ENCODE measurements at regions not wholly inside any gene's neighbourhood (a gene's known extent, or its start where the extent isn't known, plus 50 kb on each side); places are given as distances from the start of the nearest gene placed in this dataset.
"Not testable (repeated sequence)": the region's sequence is repeated elsewhere in the genome, so short reads cannot be mapped to it uniquely, and the experiment has no call there.

GRCh38 chr12:9334041-9334692, 126.0 kb upstream of the PZP start:
- ATAC-seq (ENCODE audit: low FRiP score) (no peak), DNase-seq (ENCODE audit: low spot score) (no peak)
- TF ChIP-seq CTCF (IDR thresholded peaks at IDR 0.05) = no peak

GRCh38 chr12:9333161-9333560, 125.0 kb upstream of the PZP start:
- TF ChIP-seq CTCF (IDR thresholded peaks at IDR 0.05) = no peak
- DNase-seq (ENCODE audit: low spot score) (no peak), ATAC-seq (ENCODE audit: low FRiP score) (no peak)

GRCh38 chr12:9332564-9332963, 124.4 kb upstream of the PZP start:
- ATAC-seq (ENCODE audit: low FRiP score) = no peak
- TF ChIP-seq CTCF (IDR thresholded peaks at IDR 0.05) = no peak
- DNase-seq (ENCODE audit: low spot score) = no peak

- DNase-seq (ENCODE audit: low spot score) = no peak
Measured at GRCh38 chr12:9331218-9331626, 123.0 kb upstream of the PZP start.

GRCh38 chr12:9329019-9329418, 120.8 kb upstream of the PZP start:
- no peak for DNase-seq (ENCODE audit: low spot score)
- ATAC-seq (ENCODE audit: low FRiP score) = no peak
- no peak for TF ChIP-seq CTCF (IDR thresholded peaks at IDR 0.05)

More at GRCh38 chr12:9331218-9331626, 123.0 kb upstream of the PZP start:
- no peak for ATAC-seq (ENCODE audit: low FRiP score)
- TF ChIP-seq CTCF (IDR thresholded peaks at IDR 0.05) = peak in 2 of 3 donors; percentile 40 to 62

GRCh38 chr12:9328065-9328464, 119.9 kb upstream of the PZP start:
- no peak for TF ChIP-seq CTCF (IDR thresholded peaks at IDR 0.05)
- ATAC-seq (ENCODE audit: low FRiP score) (no peak), DNase-seq (ENCODE audit: low spot score) (no peak)

GRCh38 chr12:9327320-9327719, 119.1 kb upstream of the PZP start:
- ATAC-seq (ENCODE audit: low FRiP score) (no peak), DNase-seq (ENCODE audit: low spot score) (no peak)
- TF ChIP-seq CTCF (IDR thresholded peaks at IDR 0.05) = no peak

- DNase-seq (ENCODE audit: low spot score); ATAC-seq (ENCODE audit: low FRiP score): not testable (repeated sequence)
Measured at GRCh38 chr12:9326849-9327248, 118.7 kb upstream of the PZP start.
